ENCODE measurements at regions not wholly inside any gene's neighbourhood (a gene's known extent, or its start where the extent isn't known, plus 50 kb on each side); places are given as distances from the start of the nearest gene placed in this dataset.

DNA sequence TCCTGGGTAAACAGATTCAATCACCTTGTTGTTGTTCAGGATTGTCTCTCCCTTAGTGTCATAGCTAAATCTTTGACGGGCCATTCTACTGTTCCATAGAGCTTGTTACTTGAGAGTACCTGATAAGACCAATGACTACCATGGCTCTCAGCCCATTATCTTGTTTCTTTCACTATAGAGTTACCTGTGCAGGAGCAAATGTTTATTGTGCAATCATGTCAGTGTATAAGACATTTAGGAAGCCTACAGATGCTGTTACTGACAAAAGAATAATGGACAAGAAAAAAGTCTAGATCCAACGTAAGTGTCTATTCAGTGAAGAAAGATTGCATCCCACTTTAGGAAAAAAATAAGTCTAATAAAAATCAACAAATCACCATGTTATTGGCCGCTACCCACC is 1041.7 kb upstream of the AUTS2 start:
- H3K23ac ChIP-seq (ENCODE audit: low read depth, low read length), result no peak overlapping the region
- in situ Hi-C loops (cut with MboI; ENCODE audit: low sequenced_read_pairs), result no loop called here
- POLR2A ChIA-PET (ENCODE audit: unreplicated experiment), result no interaction called here

More for the DNA sequence above, 1041.7 kb upstream of the AUTS2 start:
- dilution Hi-C loops (cut with HindIII; ENCODE audit: low sequenced_read_pairs, unreplicated experiment) (no loop called here), intact Hi-C loops (cut with micrococcal nuclease) (no loop called here)
- no peak overlapping the region for H2AFZ ChIP-seq (replicated peaks; ENCODE audit: low read length, poor library complexity)
- no peak for DNase-seq
- no peaks in the 10 kb centered on the region for H3K9me1 ChIP-seq (ENCODE audit: insufficient read depth, low read length)
- H3K14ac ChIP-seq (replicated peaks; ENCODE audit: low read depth, low read length), result no peak overlapping the region
- H3K9ac ChIP-seq (ENCODE audit: low read depth, low read length), result no peak overlapping the region
- H3K36me3 ChIP-seq (ENCODE audit: control insufficient read depth, insufficient read depth, low read length), result no peaks in the 10 kb centered on the region
- H3K56ac ChIP-seq (ENCODE audit: extremely low read depth, insufficient read depth, low read length), result no peak overlapping the region
- H3K4me2 ChIP-seq (ENCODE audit: low read depth, low read length), result no peak overlapping the region
- 50% methylated on average over 1 of the region's 3 CpGs; no CpG with 5 or more reads in 1 of the 2 experiments for WGBS, 2 experiments (ENCODE audit: extremely low coverage in 2 of 2, insufficient read length in 1 of 2)
- H2BK15ac ChIP-seq (ENCODE audit: low read depth, low read length), result no peak overlapping the region
- 0 out of 2 replicates have a peak, but pooled peaks cover 4% of the 10 kb centered on the region for H3K9me3 ChIP-seq (ENCODE audit: control insufficient read depth, insufficient read depth, low read length)
- H3K27me3 ChIP-seq (ENCODE audit: control insufficient read depth, insufficient read depth, low read length), result no peaks in the 10 kb centered on the region
- no peak overlapping the region for H2AK9ac ChIP-seq (replicated peaks; ENCODE audit: low read depth, low read length, poor library complexity)
- no peak overlapping the region for H4K91ac ChIP-seq (ENCODE audit: insufficient read depth, low read depth, low read length)
- no peak overlapping the region for H3K27ac ChIP-seq (ENCODE audit: insufficient read depth, low read length)
- no peak overlapping the region for H2BK20ac ChIP-seq (ENCODE audit: low read depth, low read length)
- BruUV-seq (replicated peaks), result no TSS peak
- H3K18ac ChIP-seq (ENCODE audit: low read depth, low read length), result no peak overlapping the region
- H2BK120ac ChIP-seq (ENCODE audit: low read depth, low read length), result no peak overlapping the region
- H4K5ac ChIP-seq (ENCODE audit: low read depth, low read length), result no peak overlapping the region
- no peak overlapping the region for H2BK5ac ChIP-seq (ENCODE audit: low read depth, low read length, poor library complexity, severe bottlenecking)
- H3K4me3 ChIP-seq (ENCODE audit: insufficient read depth, low read depth, low read length), result no peak overlapping the region
- CTCF ChIA-PET, result interaction anchor here (0.6 kb wide), 1 partner anchor 12 kb away, joined by 3 read pairs; no protein-coding TSS in a partner anchor
- no peak overlapping the region for H4K8ac ChIP-seq (ENCODE audit: low read depth in 2 of 2, low read length in 2 of 2)
- H4K20me1 ChIP-seq (ENCODE audit: insufficient read depth, low read length), result no peaks in the 10 kb centered on the region
- no peak for TF ChIP-seq NFE2L2 (IDR thresholded peaks at IDR 0.05; ENCODE audit: low read depth, low read length)
- TF ChIP-seq CEBPB (IDR thresholded peaks at IDR 0.05; ENCODE audit: low read depth, low read length), result peak; percentile 65
- no peaks in the 10 kb centered on the region for H3K79me1 ChIP-seq (ENCODE audit: low read depth in 1 of 2, low read length in 2 of 2)
- no peaks in the 10 kb centered on the region for H3K4me1 ChIP-seq (ENCODE audit: control insufficient read depth, insufficient read depth, low read length)
- no peak overlapping the region for H3K4ac ChIP-seq (ENCODE audit: low read depth, low read length)
- ATAC-seq (ENCODE audit: low read depth), result no peak
- no peak overlapping the region for H2AK5ac ChIP-seq (ENCODE audit: low read depth, low read length)

All from IMR-90 (cell line).